Psoas muscle (tissue), 7 donors: ENCODE measurements at regions not wholly inside any gene's neighbourhood (a gene's known extent, or its start where the extent isn't known, plus 50 kb on each side); places are given as distances from the start of the nearest gene placed in this dataset.

Experiments used
- ATAC-seq, 4 donors: fragments of 200-7000 bp; cut with Tn5 transposase; one replicate each; pipeline ENCODE4 v1.9.1; 2020; ENCODE audit warnings: moderate library complexity in 3 of 4, mild to moderate bottlenecking in 2 of 4
- DNase-seq, 2 donors: peaks; one replicate each; pipeline ENCODE4 v3.0.0-alpha.2; 2020
- H3K27ac ChIP-seq: fragments of 200-600 bp; one replicate; pipeline ENCODE4 v1.8.0; 2022
- H3K27me3 ChIP-seq, 3 donors: fragments of 200-600 bp in 1 of 3; one replicate each; pipeline versions ENCODE4 v1.6.1 to v1.8.0; 2013 to 2022; ENCODE audit warnings: low read length in 2 of 3, mild to moderate bottlenecking in 2 of 3, moderate library complexity in 1 of 3; ENCODE audit not compliant: insufficient read depth in 3 of 3
- H3K36me3 ChIP-seq, 2 donors: fragments of 200-600 bp in 1 of 2; one replicate each; pipeline versions ENCODE4 v1.6.1 to v1.8.0; 2013 to 2022; ENCODE audit warnings: low read depth in 1 of 2, mild to moderate bottlenecking in 1 of 2, moderate library complexity in 1 of 2; ENCODE audit not compliant: insufficient read depth in 1 of 2
- H3K4me1 ChIP-seq: fragments of 200-600 bp; one replicate; pipeline ENCODE4 v1.8.0; 2022
- H3K4me3 ChIP-seq: fragments of 200-600 bp; one replicate; pipeline ENCODE4 v1.8.0; 2022; ENCODE audit warnings: mild to moderate bottlenecking
- H3K9me3 ChIP-seq: fragments of 200-600 bp; one replicate; pipeline ENCODE4 v1.8.0; 2022
- WGBS, 3 donors: extraction: QIAGEN DNeasy Blood & Tissue Kit; methylation state at CpG; one replicate each; pipeline versions ENCODE4 v1.1.6 to v1.1.7; 2013; 5-methylcytosine and 5-hydroxymethylcytosine counted together
- intact Hi-C, 2 donors: fragments of 100-400 bp; cut with DNase I; formaldehyde crosslinking; loops; one replicate each; pipeline versions ENCODE4 v1.11.0 to v1.14.2; 2022
- TF ChIP-seq, protein P1 (sequence below): fragments of 200-600 bp; IDR thresholded peaks from one replicate; pipeline ENCODE4 v1.8.0; 2022; ENCODE audit warnings: antibody characterized with exemption
- donor health status: healthy with polysubstance abuse.
- donor health status: DM: no; HTN: no; CAD: no; lungs with moderate emphysema.
- donor health status: Bipolar disorder and iron deficiency.
- donor health status: healthy.
- donor health status: DM: yes; HTN: yes; CAD: no.
- donor health status: DM: no; HTN: no; CAD: no.
- donor health status: DM: yes; HTN: yes; CAD: no.

DNA sequence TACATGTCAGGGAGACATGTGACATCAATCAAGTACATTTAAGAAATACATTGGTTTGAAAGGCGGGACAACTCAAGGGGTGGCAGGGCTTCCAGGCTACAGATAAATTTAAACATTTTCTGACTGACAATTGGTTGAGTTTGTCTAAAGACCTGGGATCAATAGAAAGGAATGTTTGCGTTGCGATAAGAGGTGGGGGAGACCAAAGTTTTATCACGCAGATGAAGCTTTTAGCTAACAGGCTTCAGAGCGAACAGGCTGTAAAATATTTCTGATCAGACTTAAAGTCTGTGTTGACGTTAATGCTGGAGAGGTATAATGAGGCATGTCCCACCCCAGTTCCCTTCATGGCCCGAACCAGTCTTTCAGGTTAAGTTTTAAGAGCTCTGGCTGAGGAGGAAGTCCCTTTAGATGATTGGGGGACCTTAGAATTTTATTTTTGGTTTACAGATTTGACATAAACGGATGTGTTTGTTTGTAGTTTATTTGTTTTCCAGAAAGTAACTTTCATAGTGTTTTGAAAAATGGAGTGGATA lies 346.7 kb upstream of the RASGEF1B start:
- intact Hi-C loops, result no loop called here
- WGBS, 3 donors, result 79 to 88% (median 85%) methylated on average over 8 of the region's 8 CpGs
- Histone ChIP-seq H3K4me3 (no peak overlapping the region), H3K36me3 (no peaks in the 10 kb centered on the region), H3K27ac (no peak overlapping the region), H3K4me1 (no peaks in the 10 kb centered on the region), H3K9me3 (no peaks in the 10 kb centered on the region), H3K27me3 (peaks cover 0 to 2% (median 0%) of the 10 kb centered on the region in 3 donors)
- no peak for ATAC-seq
- DNase-seq, result no peak
- TF ChIP-seq, protein P1, sequence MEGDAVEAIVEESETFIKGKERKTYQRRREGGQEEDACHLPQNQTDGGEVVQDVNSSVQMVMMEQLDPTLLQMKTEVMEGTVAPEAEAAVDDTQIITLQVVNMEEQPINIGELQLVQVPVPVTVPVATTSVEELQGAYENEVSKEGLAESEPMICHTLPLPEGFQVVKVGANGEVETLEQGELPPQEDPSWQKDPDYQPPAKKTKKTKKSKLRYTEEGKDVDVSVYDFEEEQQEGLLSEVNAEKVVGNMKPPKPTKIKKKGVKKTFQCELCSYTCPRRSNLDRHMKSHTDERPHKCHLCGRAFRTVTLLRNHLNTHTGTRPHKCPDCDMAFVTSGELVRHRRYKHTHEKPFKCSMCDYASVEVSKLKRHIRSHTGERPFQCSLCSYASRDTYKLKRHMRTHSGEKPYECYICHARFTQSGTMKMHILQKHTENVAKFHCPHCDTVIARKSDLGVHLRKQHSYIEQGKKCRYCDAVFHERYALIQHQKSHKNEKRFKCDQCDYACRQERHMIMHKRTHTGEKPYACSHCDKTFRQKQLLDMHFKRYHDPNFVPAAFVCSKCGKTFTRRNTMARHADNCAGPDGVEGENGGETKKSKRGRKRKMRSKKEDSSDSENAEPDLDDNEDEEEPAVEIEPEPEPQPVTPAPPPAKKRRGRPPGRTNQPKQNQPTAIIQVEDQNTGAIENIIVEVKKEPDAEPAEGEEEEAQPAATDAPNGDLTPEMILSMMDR, result no peak

DNA sequence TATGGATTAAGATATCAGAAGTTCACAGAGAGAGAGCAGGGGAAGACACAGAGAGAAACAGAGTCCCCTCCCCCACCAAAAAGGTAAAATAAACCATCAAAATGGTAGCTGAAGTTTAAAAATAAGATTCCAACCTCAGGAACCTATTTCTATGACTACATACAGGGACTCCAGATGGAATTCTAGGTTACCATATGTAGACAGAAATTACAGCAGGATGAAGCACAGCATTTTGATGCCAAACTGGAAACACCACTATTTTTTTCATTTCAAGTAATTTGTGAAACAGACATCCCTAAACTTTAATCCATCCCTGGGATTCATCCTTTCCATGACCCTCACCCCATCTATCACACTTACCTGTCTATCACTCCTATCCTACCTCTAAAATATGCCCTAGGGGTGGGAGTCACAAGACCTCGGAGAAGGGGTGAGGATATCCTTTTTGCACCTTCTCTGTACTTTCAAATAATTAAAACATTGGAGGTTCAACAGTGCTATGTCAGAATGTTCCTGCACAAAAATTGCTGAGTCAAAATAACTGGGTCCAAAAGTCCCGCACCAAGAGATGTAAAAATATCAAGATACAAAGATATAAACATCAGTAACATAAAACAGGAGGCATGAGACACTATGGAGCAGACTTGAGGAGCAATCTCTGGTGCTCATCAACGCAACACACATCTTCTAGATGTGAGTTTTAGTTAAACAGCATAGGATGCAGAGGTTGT lies 344.5 kb upstream of the RASGEF1B start:
- no peaks in the 10 kb centered on the region for H3K9me3 ChIP-seq
- H3K27ac ChIP-seq, result no peak overlapping the region
- no peak overlapping the region for H3K4me3 ChIP-seq
- no peaks in the 10 kb centered on the region for H3K36me3 ChIP-seq
- intact Hi-C loops, result no loop called here
- 84 to 90% (median 87%) methylated on average over 3 of the region's 3 CpGs for WGBS, 3 donors
- TF ChIP-seq, protein P1, result no peak
- H3K27me3 ChIP-seq, result peaks cover 0 to 2% (median 0%) of the 10 kb centered on the region in 3 donors
- DNase-seq (no peak), ATAC-seq (no peak)
- H3K4me1 ChIP-seq, result no peaks in the 10 kb centered on the region

DNA sequence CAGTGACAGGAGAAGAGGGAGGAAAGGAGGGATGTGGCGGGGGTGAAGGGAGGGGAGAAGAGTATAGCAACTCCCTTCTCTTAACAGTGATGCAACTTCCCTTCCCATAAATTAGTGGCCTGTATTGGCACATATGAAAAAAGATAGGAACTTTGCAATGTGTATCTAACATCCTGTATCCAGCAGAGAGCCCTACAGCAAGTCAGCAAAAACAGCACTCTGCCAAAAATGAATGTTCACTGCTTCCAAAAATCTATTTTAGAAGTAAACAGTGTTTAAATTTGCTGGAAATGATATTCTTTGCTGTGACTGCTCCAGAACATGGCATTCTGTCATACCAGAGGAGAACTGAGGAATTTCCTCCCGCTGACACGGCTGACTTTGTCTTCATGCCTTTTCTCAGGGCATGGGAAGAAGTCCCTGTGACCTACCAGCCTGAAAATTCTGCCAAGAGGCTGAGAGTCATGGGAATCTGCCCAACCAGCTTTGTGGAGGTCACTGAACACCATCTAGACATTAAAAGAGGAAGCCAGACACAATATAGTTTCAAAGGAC lies 343.4 kb upstream of the RASGEF1B start:
- intact Hi-C loops, result no loop called here
- Histone ChIP-seq H3K4me3 (no peak overlapping the region), H3K27ac (no peak overlapping the region), H3K36me3 (no peaks in the 10 kb centered on the region), H3K27me3 (peaks cover 0 to 2% (median 0%) of the 10 kb centered on the region in 3 donors), H3K9me3 (no peaks in the 10 kb centered on the region), H3K4me1 (no peaks in the 10 kb centered on the region)
- no peak for ATAC-seq
- TF ChIP-seq, protein P1, result no peak
- no peak for DNase-seq
- WGBS, 3 donors, result 26 to 36% (median 31%) methylated on average over 3 of the region's 3 CpGs

DNA sequence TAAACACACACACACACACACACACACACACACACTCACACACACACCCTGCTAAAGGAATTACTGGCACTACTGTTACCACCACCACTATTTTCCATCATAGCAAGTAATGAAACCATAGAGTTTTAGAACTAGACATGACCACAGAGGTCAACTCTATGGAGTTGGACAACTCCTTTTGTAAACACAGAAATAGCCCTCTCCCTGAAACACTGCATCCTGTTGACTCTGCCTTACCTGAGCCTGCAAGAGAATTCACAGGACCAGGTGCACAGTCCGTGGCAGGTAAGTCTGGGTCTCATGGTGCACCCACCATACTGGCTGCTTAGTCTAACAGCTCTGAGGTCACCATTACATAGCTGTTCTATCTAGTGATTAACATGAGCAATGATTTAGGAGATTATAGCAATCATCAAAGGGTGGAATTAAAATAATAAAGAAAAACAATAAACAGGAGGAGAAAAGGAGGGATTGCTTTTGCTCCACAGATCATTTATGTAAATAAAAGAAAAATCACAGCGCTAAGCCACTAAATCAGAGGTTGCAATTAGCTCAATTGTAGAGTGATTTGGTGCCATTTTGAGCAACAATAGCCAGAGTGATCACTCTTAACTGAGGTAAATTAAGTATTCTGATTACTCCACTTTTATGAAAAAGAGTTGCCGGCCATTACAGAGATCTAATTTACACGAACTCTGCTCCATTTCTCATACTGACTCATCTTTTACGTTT lies 340.0 kb upstream of the RASGEF1B start:
- TF ChIP-seq, protein P1, result no peak
- intact Hi-C loops, result no loop called here
- Histone ChIP-seq H3K27me3 (no peaks in the 10 kb centered on the region), H3K9me3 (no peaks in the 10 kb centered on the region), H3K4me3 (no peak overlapping the region), H3K4me1 (no peaks in the 10 kb centered on the region), H3K27ac (no peak overlapping the region), H3K36me3 (no peaks in the 10 kb centered on the region)
- DNase-seq (no peak), ATAC-seq (no peak)
- 83 to 92% (median 86%) methylated on average over 5 of the region's 5 CpGs for WGBS, 3 donors
